ENCODE measurements at regions not wholly inside any gene's neighbourhood (a gene's known extent, or its start where the extent isn't known, plus 50 kb on each side); places are given as distances from the start of the nearest gene placed in this dataset.

GRCh38 chr2:138985881-138986280 lies 205.7 kb upstream of the NXPH2 start:
- no peak overlapping the region for H3K27ac ChIP-seq (ENCODE audit: insufficient read length, low read depth, low read length)
- no peak overlapping the region for H2BK15ac ChIP-seq (ENCODE audit: low read depth, low read length)
- H3T11ph ChIP-seq (ENCODE audit: low read length) = no peak overlapping the region
- no peak overlapping the region for H3K9ac ChIP-seq (ENCODE audit: extremely low read depth, insufficient read length, low read length)
- no peak overlapping the region for H3K23ac ChIP-seq (ENCODE audit: insufficient read length, low read depth, low read length)
- no peaks in the 10 kb centered on the region for H4K20me1 ChIP-seq (ENCODE audit: control insufficient read depth, insufficient read depth, insufficient read length)
- no peak overlapping the region for H2BK12ac ChIP-seq (ENCODE audit: insufficient read length, low read depth, low read length)
- H3K79me1 ChIP-seq (ENCODE audit: insufficient read depth, low read depth, low read length, poor library complexity, severe bottlenecking) = no peaks in the 10 kb centered on the region
- Mint-ChIP-seq H3K27me3 (ENCODE audit: low read depth) (no peaks in the 10 kb centered on the region), H3K4me1 (peaks cover 0 to 7% of the 10 kb centered on the region in 2 experiments; a peak in 2 of 4 replicates), H3K36me3 (ENCODE audit: insufficient read depth in 1 of 3, low read depth in 3 of 3) (peaks cover 5 to 21% (median 11%) of the 10 kb centered on the region in 3 experiments; a peak in 5 of 7 replicates), H3K4me3 (no peak overlapping the region), H3K9me3 (peaks cover 16 to 25% of the 10 kb centered on the region in 2 experiments), H3K27ac (no peak overlapping the region; a peak in 1 of 7 replicates)
- H2AK5ac ChIP-seq (ENCODE audit: insufficient read length, low read length) = no peak overlapping the region
- H3K27me3 ChIP-seq (ENCODE audit: insufficient read depth, low read length) = no peaks in the 10 kb centered on the region
- no peak for TF ChIP-seq CTCF (conservative IDR thresholded peaks at IDR 0.05)
- H4K5ac ChIP-seq (ENCODE audit: insufficient read length, low read depth, low read length) = no peak overlapping the region
- H2BK20ac ChIP-seq (ENCODE audit: low read depth, low read length, poor library complexity, severe bottlenecking) = no peak overlapping the region
- no peak overlapping the region for H3K4me2 ChIP-seq (ENCODE audit: insufficient read depth, insufficient read length, low read length)
- no peak for DNase-seq
- H3K4me1 ChIP-seq (ENCODE audit: insufficient read depth, low read length) = no peaks in the 10 kb centered on the region
- H2AFZ ChIP-seq (ENCODE audit: low read length) = no peak overlapping the region
- no peak overlapping the region for H3K4ac ChIP-seq (ENCODE audit: low read depth, low read length)
- H3K23me2 ChIP-seq (ENCODE audit: insufficient read length, low read depth, low read length, poor library complexity, severe bottlenecking) = no peaks in the 10 kb centered on the region
- no peak overlapping the region for H4K8ac ChIP-seq (replicated peaks; ENCODE audit: insufficient read length, low read depth, low read length)
- H3K18ac ChIP-seq (ENCODE audit: insufficient read length, low read depth, low read length) = no peak overlapping the region
- no peaks in the 10 kb centered on the region for H3K79me2 ChIP-seq (ENCODE audit: insufficient read depth, low read length)
- no CpG with 5 or more reads among the region's 1 CpG for WGBS (ENCODE audit: extremely low coverage, insufficient read length, low lambda C conversion rate)
- no peak overlapping the region for H2BK120ac ChIP-seq (ENCODE audit: low read depth, low read length, poor library complexity, severe bottlenecking)
- H3K9me3 ChIP-seq (ENCODE audit: control insufficient read depth, low read depth, low read length) = no peaks in the 10 kb centered on the region
- H4K91ac ChIP-seq (ENCODE audit: insufficient read length, low read depth, low read length) = no peak overlapping the region
- no peak overlapping the region for H2BK5ac ChIP-seq (ENCODE audit: insufficient read length, low read length)
- H3K14ac ChIP-seq (ENCODE audit: insufficient read depth, low read length) = no peak overlapping the region
- H3K56ac ChIP-seq (ENCODE audit: insufficient read length, low read depth, low read length) = no peak overlapping the region
